Caco-2 (cell line): ENCODE measurements at regions not wholly inside any gene's neighbourhood (a gene's known extent, or its start where the extent isn't known, plus 50 kb on each side); places are given as distances from the start of the nearest gene placed in this dataset.

Source experiments
- BruUV-seq: library from RNA; stranded (reverse); fragments of 400-500 nt; replicated peaks from 2 replicates; lab custom pipeline; 2021; lab: Mats Ljungman, UMichigan
- CTCF ChIA-PET: fragments of 300-600 bp; sonication (Branson Sonifier 250); formaldehyde crosslinking; loops from one replicate; lab custom pipeline; 2022; ENCODE audit warnings: antibody characterized with exemption; lab: Charles Lee
- POLR2A ChIA-PET: fragments of 300-600 bp; sonication (Branson Sonifier 250); formaldehyde crosslinking; loops from one replicate; lab custom pipeline; 2022; ENCODE audit warnings: antibody characterized with exemption; lab: Charles Lee
- DNase-seq, 2 experiments: peaks; one replicate each; pipeline versions ENCODE4 v3.0.0 to v3.0.0-alpha.2; 2020 to 2022
- H3K27me3 ChIP-seq: replicated peaks from 2 replicates; pipeline ENCODE4 v1.6.0; 2011; ENCODE audit warnings: low read length; ENCODE audit not compliant: control insufficient read depth, insufficient read depth
- H3K36me3 ChIP-seq: 2 replicates; pipeline ENCODE4 v1.5.1; 2011; ENCODE audit warnings: low read length; ENCODE audit not compliant: control insufficient read depth, insufficient read depth
- H3K4me1 ChIP-seq: fragments of 250-450 bp; sonication (Bioruptor Pico); 2 replicates; pipeline ENCODE4 v1.5.1; 2020; ENCODE audit warnings: mild to moderate bottlenecking
- H3K4me3 ChIP-seq: 2 replicates; pipeline ENCODE4 v1.5.1; 2011; ENCODE audit warnings: low read depth, mild to moderate bottlenecking, control low read depth, low read length
- H3K9me3 ChIP-seq: fragments of 250-450 bp; sonication (Bioruptor Pico); 2 replicates; pipeline ENCODE4 v1.5.1; 2020; ENCODE audit warnings: mild to moderate bottlenecking, moderate library complexity
- H3K27ac Mint-ChIP-seq: one replicate; pipeline ENCODE4 v1.8.0; 2022; ENCODE audit warnings: mixed read lengths; ENCODE audit not compliant: unreplicated experiment
- H3K27me3 Mint-ChIP-seq: one replicate; pipeline ENCODE4 v1.8.0; 2022; ENCODE audit warnings: mixed read lengths; ENCODE audit not compliant: insufficient read depth, unreplicated experiment
- H3K36me3 Mint-ChIP-seq: one replicate; pipeline ENCODE4 v1.8.0; 2022; ENCODE audit warnings: mild to moderate bottlenecking, mixed read lengths; ENCODE audit not compliant: insufficient read depth, unreplicated experiment
- H3K4me1 Mint-ChIP-seq: one replicate; pipeline ENCODE4 v1.8.0; 2022; ENCODE audit warnings: low read depth, mixed read lengths; ENCODE audit not compliant: unreplicated experiment
- H3K4me3 Mint-ChIP-seq: one replicate; pipeline ENCODE4 v1.8.0; 2022; ENCODE audit warnings: mild to moderate bottlenecking, moderate library complexity, mixed read lengths; ENCODE audit not compliant: unreplicated experiment
- H3K9me3 Mint-ChIP-seq: one replicate; pipeline ENCODE4 v1.8.0; 2022; ENCODE audit warnings: mixed read lengths; ENCODE audit not compliant: unreplicated experiment
- intact Hi-C: fragments of 100-400 bp; cut with micrococcal nuclease; formaldehyde crosslinking; loops from one replicate; pipeline ENCODE4 v1.10.0; 2022; ENCODE audit not compliant: unreplicated experiment
- TF ChIP-seq, protein P1 (sequence below), 2 experiments: fragments of 200-600 bp in 1 of 2; IDR thresholded peaks; 1 replicate in 1 of 2; 2 replicates in 1 of 2; pipeline versions ENCODE4 v1.5.1 to v1.8.0; 2011 to 2022; ENCODE audit warnings: antibody characterized with exemption in 1 of 2, control low read depth in 1 of 2, inconsistent platforms in 1 of 2, low read depth in 1 of 2, low read length in 1 of 2, mild to moderate bottlenecking in 1 of 2, moderate library complexity in 1 of 2; ENCODE audit not compliant: insufficient read depth in 1 of 2, severe bottlenecking in 1 of 2, unreplicated experiment in 1 of 2

GRCh38 chr13:90104764-90105163 is 1242.7 kb upstream of the MIR17HG start:
- no peak for DNase-seq
- Mint-ChIP-seq H3K4me1 (no peaks in the 10 kb centered on the region), H3K27me3 (no peaks in the 10 kb centered on the region), H3K27ac (no peak overlapping the region), H3K4me3 (no peak overlapping the region), H3K9me3 (no peaks in the 10 kb centered on the region), H3K36me3 (no peaks in the 10 kb centered on the region)
- H3K4me3 ChIP-seq = no peak overlapping the region
- intact Hi-C loops = no loop called here
- no peaks in the 10 kb centered on the region for H3K4me1 ChIP-seq
- H3K36me3 ChIP-seq = no peaks in the 10 kb centered on the region
- H3K27me3 ChIP-seq = no peaks in the 10 kb centered on the region
- no TSS peak for BruUV-seq
- CTCF ChIA-PET = no interaction called here
- TF ChIP-seq, protein P1, sequence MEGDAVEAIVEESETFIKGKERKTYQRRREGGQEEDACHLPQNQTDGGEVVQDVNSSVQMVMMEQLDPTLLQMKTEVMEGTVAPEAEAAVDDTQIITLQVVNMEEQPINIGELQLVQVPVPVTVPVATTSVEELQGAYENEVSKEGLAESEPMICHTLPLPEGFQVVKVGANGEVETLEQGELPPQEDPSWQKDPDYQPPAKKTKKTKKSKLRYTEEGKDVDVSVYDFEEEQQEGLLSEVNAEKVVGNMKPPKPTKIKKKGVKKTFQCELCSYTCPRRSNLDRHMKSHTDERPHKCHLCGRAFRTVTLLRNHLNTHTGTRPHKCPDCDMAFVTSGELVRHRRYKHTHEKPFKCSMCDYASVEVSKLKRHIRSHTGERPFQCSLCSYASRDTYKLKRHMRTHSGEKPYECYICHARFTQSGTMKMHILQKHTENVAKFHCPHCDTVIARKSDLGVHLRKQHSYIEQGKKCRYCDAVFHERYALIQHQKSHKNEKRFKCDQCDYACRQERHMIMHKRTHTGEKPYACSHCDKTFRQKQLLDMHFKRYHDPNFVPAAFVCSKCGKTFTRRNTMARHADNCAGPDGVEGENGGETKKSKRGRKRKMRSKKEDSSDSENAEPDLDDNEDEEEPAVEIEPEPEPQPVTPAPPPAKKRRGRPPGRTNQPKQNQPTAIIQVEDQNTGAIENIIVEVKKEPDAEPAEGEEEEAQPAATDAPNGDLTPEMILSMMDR (IDR thresholded peaks at IDR 0.05; ENCODE audit: insufficient read depth in 1 of 2, low read depth in 1 of 2, low read length in 1 of 2, severe bottlenecking in 1 of 2, unreplicated experiment in 1 of 2) = no peak
- POLR2A ChIA-PET = no interaction called here
- H3K9me3 ChIP-seq = no peaks in the 10 kb centered on the region

GRCh38 chr13:90105276-90105675 is 1242.2 kb upstream of the MIR17HG start:
- CTCF ChIA-PET = no interaction called here
- no TSS peak for BruUV-seq
- H3K9me3 ChIP-seq = no peaks in the 10 kb centered on the region
- no peaks in the 10 kb centered on the region for H3K36me3 ChIP-seq
- intact Hi-C loops = no loop called here
- POLR2A ChIA-PET = interaction anchor here (0.6 kb wide), 1 partner anchor 457 kb away, joined by 3 read pairs; no protein-coding TSS in a partner anchor
- Mint-ChIP-seq H3K4me1 (no peaks in the 10 kb centered on the region), H3K27me3 (no peaks in the 10 kb centered on the region), H3K9me3 (no peaks in the 10 kb centered on the region), H3K4me3 (no peak overlapping the region), H3K36me3 (no peaks in the 10 kb centered on the region), H3K27ac (no peak overlapping the region)
- H3K4me1 ChIP-seq = no peaks in the 10 kb centered on the region
- H3K4me3 ChIP-seq = no peak overlapping the region
- H3K27me3 ChIP-seq = no peaks in the 10 kb centered on the region
- no peak for DNase-seq
- TF ChIP-seq, protein P1 (IDR thresholded peaks at IDR 0.05; ENCODE audit: insufficient read depth in 1 of 2, low read depth in 1 of 2, low read length in 1 of 2, severe bottlenecking in 1 of 2, unreplicated experiment in 1 of 2) = no peak

DNA sequence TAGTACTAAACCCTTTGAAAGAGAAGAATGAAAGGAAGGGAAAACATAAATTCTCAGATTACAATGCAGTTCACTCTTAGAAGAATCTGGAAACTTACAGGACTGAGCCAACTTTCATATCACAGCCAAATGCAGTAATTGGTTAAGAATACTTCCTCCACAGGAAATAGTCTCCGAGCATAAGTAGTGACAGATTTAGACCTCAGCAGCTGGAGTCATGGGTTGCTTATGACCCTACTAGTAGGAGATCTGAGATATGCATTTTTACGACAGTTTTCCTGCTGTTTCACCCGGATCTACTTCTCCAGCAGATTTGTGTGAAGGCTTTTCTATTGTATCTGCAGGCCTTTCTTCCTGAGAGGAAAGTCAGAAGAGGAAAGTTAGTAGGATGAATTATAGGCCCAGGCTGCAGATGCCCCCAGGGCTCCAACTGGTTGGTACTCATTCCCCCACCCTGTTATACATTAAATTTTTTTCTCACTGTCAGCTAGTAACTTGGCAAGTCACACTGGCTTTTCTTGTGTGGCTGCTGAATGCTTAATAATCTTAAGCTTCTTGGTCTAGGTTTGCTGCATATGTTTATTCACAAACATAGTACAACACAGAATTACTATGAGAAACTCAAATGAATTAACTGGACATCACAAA is 1241.5 kb upstream of the MIR17HG start:
- Mint-ChIP-seq H3K9me3 (no peaks in the 10 kb centered on the region), H3K36me3 (no peaks in the 10 kb centered on the region), H3K27ac (no peak overlapping the region), H3K4me1 (no peaks in the 10 kb centered on the region), H3K4me3 (no peak overlapping the region), H3K27me3 (no peaks in the 10 kb centered on the region)
- no peaks in the 10 kb centered on the region for H3K9me3 ChIP-seq
- BruUV-seq = no TSS peak
- intact Hi-C loops = no loop called here
- DNase-seq = no peak
- TF ChIP-seq, protein P1 (IDR thresholded peaks at IDR 0.05; ENCODE audit: insufficient read depth in 1 of 2, low read depth in 1 of 2, low read length in 1 of 2, severe bottlenecking in 1 of 2, unreplicated experiment in 1 of 2) = no peak
- H3K4me1 ChIP-seq = no peaks in the 10 kb centered on the region
- H3K4me3 ChIP-seq = no peak overlapping the region
- CTCF ChIA-PET = no interaction called here
- POLR2A ChIA-PET = no interaction called here
- H3K27me3 ChIP-seq = no peaks in the 10 kb centered on the region
- no peaks in the 10 kb centered on the region for H3K36me3 ChIP-seq
